Fibroblast of upper back skin (primary cell): ENCODE measurements at regions not wholly inside any gene's neighbourhood (a gene's known extent, or its start where the extent isn't known, plus 50 kb on each side); places are given as distances from the start of the nearest gene placed in this dataset.
A peak's percentile ranks its signal among the peaks of the same experiment; 100 is the strongest.

Experiments used
- DNase-seq: peaks from one replicate; pipeline ENCODE4 v3.0.0-alpha.2; 2013

DNA sequence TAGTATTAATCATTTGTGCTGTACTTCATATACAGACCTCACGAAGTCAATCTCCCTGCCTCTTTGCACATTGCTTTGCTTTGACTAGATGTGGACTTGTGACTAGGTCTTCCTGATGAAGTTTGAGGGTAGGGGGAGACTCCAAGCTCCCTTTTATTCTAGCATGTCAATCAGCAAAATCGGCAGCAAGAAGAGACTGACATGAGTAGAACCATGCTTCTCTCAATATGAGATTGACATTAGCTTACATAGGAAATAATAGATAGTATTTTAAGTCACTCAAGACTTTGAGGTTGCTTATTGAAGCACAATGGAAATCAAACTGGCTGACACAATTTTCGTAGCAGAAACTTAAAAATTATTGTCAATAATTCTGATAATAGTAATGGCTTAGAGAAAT is 866.4 kb upstream of the ADAMTS5 start:
- DNase-seq, result no peak

DNA sequence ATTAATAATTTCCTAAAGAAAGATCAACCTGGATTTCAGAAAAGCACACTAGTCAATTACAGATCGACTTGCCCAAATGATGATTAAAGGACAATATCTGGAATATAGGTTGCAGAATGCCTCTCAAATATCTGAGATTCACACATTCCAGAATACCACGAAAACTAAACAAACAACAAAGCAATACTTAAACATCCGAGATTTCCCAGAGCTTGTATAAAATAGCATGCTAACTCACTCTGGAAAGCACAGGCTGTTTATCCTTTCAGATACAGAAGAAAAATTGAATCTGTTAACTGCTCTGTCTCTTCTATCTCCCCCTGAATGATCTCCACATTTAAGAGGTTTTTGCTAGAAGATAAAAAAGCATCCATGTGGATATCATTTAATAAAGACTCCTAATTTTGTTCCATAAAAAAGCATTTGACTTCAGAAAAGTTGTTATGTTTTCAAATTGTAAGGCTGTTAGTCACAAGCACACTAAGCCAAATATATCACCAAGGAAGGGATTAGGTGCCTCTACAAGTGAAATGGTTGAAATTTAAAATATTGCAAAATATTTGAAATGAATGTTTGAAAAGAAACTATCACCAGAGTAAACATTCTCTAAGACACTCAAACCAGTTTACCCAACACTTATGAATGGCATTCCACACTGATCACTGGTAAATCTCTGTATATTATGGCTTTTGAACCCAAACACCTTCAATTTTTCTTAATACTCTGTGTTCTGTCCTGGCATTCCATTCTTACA is 865.1 kb upstream of the ADAMTS5 start:
- peak; percentile 23 for DNase-seq

GRCh38 chr21:27831177-27831576 is 864.3 kb upstream of the ADAMTS5 start:
- no peak for DNase-seq

DNA sequence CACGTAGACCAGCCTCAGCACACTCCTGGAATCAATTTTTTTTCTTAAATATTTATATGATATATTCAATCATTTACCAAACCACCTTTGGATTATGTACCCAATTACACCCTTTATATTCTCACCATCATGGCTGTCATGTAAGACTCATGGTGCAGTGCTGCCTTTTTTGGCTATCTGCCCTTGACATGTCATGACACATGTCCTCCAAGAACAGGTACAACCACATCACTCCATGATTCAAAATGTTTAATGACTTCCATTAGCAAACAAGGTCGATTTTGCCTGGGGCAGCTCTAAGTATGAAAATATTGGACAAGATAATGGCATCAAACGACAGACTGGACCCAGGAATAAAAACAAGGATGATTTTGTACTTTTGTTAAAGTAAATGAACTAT is 861.1 kb upstream of the ADAMTS5 start:
- DNase-seq, result no peak

DNA sequence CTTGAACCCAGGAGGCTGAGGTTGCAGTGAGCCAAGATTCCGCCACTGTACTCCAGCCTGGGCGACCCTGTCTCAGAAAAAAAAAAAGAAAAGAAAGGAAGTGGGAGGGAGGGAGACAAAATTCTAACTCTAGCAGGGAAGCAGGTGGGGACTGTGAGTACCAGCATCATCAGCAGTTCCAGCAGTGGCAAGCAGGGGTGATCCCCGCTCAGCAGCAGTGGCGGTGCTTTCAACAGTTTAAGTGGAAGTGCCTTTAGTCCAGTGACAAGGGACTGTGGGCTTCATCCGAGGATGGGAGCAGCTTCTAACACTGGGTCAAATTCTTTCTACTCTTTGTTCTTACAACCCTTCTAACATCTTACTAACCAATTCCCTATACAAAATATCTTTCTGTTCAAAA is 858.1 kb upstream of the ADAMTS5 start:
- DNase-seq, result no peak

DNA sequence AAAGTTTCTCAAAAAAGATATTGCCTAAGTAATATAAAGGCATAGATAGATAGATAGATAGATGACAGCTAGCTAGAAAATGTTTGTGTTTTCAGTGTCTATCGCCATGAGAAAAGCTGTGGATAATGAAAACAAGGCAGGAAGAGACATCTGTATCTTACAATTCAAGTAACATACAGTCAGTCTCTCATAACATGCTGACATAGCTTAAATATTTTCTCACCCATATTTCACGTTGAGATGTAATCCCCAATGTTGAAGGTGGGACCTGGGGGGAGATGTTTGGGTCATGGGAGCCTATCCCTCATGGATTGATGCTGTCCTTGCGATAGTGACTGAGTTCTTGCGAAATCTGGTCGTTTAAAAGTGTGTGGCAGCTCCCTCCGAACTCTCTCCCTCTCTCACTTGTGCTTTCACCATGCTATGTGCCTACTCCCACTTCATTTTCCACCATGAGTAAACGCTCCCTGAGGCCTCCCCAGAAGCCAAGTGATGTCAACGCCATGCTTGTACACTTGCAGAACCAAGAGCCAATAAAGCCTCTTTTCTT is 856.8 kb upstream of the ADAMTS5 start:
- no peak for DNase-seq

DNA sequence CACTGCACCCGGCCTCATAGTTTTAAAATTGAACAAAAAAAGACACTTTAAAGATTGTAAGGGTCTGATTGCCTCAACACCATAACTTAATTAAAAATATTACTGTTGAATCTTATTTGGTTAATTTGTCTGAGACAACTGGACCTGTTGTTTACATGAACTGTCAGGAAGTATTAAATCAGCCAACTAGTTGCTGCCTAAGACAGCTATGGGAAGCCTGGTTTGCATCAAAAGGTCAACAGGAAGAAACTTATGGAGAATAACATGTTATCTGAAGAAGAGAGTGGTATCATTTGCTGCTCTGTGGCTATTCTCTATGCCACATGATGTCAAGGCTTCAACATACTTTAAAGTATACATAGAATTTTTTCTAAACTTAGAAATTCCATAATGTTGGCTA is 853.5 kb upstream of the ADAMTS5 start:
- no peak for DNase-seq

DNA sequence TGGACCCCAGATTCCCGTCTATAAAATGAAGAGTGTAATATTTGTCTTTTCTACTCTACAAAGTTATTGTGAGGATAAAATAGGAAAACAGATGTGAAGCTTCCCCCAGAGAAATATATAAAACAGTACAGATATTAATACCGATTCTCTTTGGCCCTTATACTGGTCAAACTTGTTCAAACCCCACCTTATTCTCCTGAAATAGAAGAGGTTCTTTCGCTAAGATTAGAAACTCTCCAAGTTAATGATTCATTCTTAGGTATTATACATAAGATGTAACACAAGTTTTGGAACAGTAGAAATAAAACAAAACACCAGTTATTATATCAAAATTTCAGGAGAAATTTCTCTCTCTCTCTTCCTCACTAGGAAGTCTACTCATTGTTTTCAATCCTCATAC is 852.4 kb upstream of the ADAMTS5 start:
- no peak for DNase-seq

GRCh38 chr21:27818847-27819246 is 852.0 kb upstream of the ADAMTS5 start:
- no peak for DNase-seq

DNA sequence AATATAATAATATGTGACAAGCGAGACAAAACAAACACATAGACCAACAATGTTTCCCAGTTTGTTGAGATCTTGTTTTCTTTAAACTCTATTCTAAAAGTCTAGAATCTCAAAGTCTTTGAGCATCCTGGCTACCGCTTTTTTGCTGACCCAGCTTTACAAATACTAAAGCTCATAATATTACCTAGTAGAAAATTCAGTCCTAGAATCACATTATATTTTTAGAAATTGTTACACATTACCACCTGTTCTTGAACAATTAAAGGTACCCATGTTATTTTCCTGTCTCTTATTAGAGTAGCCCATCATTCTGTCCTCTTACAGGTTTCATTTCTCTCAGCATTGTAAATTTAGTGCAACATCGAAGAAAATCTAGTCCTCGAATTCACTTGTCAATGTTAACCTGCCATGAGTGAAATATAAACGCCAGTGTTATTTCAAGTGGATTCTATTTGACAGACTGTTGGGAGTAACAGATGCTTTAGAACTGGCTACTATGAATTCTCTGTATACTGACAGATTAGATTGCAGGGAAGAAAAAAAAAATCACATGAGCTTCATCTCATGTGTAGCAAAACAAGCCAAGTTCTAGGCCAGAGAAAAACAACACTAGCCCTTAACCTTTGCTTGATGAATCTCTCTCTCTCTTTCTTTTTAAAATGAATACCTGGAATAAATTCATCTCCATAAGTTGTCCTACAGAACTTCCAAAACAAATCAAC is 851.2 kb upstream of the ADAMTS5 start:
- no peak for DNase-seq

GRCh38 chr21:27817074-27817473 is 850.2 kb upstream of the ADAMTS5 start:
- no peak for DNase-seq

DNA sequence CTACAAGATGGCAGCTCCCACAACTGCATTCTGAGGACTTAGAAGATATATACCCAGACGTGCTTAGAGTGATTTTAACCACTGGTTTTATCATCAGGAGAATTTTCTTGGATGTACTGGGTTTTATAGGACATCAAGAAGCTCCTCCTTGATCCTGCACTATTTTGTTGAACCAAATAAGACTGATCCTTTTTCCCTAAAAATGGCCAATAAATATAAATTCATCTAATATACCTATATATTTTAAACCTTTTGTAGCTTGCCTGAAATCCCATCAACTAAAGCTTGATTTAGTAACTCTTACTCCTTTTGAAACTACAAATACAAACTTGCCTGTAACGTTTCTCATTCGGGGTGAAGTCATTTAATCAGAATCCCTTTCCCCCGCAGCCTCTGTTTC is 849.4 kb upstream of the ADAMTS5 start:
- no peak for DNase-seq

DNA sequence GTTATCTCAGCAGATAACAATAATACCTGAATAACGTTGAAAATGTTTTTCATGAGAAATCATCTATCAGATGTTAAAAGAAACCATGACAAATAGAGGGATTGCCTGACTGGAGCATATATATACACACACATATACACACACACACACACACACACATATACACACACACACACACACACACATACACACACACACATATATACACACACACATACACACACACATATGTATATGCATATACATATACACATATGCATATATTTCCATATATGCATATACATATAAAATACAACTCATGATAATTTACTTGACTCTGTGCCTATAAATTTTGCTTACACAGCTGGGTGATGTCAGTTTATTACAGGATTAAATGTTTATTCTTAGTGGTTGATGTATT is 847.3 kb upstream of the ADAMTS5 start:
- DNase-seq, result no peak

GRCh38 chr21:27813750-27814149 is 846.9 kb upstream of the ADAMTS5 start:
- no peak for DNase-seq

- no peak for DNase-seq
Measured at GRCh38 chr21:27813344-27813743, 846.5 kb upstream of the ADAMTS5 start.

GRCh38 chr21:27812279-27812678 is 845.4 kb upstream of the ADAMTS5 start:
- no peak for DNase-seq

GRCh38 chr21:27808923-27809322 is 842.0 kb upstream of the ADAMTS5 start:
- DNase-seq, result no peak

GRCh38 chr21:27807596-27807995 is 840.7 kb upstream of the ADAMTS5 start:
- no peak for DNase-seq

DNA sequence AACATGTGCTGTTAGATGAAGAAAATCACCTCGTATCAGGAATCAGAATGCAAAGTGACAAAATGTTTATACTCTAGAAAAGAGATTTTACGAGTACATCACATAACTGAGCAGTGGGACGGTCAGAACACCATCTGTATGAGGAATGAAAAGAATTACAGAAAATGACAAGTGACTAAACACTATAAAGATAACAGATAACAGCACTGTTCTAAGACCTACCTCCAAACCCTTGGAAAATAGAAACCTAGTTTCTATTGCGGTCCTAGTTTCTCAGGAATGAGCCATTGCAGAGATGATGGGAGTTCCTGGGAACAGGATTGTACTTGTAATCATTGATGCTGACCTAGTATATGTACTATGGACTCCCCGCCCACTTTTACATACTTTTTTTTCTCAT is 839.4 kb upstream of the ADAMTS5 start:
- DNase-seq, result no peak

DNA sequence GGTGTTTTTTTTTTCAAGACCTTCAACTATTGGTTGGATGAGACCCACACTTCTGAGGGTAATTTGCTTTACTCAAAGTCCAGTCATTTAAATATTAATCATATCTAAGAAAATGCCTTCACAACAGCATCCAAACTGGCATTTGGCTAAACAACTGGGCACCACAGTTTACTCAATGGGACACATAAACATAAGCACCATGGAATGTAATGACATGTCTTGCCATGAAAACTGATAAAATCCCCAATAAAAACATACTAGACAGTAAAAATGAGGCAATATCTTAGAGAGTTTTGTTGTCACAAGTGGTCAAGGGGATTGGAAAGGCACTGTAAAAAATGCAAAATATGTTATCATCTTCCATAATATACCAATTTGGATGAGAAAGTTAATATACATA is 838.8 kb upstream of the ADAMTS5 start:
- DNase-seq, result no peak

GRCh38 chr21:27804515-27804914 is 837.6 kb upstream of the ADAMTS5 start:
- DNase-seq, result peak; percentile 23

DNA sequence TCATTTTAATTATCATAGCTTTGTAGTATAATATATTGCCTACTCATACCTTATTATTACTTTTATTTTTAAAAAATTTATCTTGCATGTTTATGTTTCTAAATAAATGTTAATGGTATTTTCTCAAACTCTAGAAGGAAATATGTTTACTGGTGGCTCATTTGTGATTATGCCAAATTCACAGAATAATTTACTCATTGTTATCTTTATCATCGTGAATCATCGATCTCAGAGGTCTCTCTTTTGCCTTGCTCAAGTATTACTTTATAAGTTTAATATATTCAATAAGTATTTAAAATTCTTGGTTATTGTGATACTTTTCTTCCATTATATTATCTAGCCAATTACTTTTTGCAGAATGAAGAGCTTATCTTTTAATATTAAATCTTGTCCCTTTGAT is 836.7 kb upstream of the ADAMTS5 start:
- DNase-seq, result no peak

DNA sequence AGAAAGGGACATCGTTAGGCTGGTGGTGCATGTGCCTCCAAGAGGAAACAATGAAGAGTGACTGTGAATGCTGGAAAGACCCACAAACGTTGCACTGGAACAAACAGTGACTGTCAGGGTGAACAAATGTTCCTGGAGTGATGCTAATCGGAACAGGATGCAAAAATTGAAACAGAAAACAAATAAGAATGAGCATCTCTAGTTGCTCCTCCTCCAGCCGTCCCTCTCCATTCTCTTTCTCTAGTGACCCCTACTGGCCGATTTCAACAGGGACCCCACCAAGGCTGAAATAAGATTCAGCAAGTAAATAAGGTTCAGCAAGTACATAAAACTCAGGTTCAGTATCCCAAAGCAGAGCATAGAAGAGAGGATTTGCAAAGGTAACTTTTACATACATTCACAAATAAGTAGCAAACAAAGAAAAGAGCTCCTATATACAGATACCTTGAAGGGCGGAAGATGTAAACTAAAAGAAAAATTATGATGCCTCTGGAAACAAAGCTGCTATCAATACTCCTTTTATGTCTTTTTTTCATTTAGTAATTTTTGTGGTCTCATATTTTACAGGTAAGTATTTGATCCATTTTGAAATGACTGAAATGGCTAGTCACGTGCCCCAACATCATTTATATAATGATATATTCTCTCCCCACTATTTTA is 836.1 kb upstream of the ADAMTS5 start:
- peak; percentile 41 for DNase-seq

GRCh38 chr21:27799861-27800260 is 833.0 kb upstream of the ADAMTS5 start:
- DNase-seq, result no peak
